Activated effector memory CD4-positive, alpha-beta T cell treated with anti-CD3 and anti-CD28 coated beads, Interleukin-2, amount 50 U/mL, for 16 hours (primary cell): ENCODE measurements at regions not wholly inside any gene's neighbourhood (a gene's known extent, or its start where the extent isn't known, plus 50 kb on each side); places are given as distances from the start of the nearest gene placed in this dataset.
"Not testable (repeated sequence)": the region's sequence is repeated elsewhere in the genome, so short reads cannot be mapped to it uniquely, and the experiment has no call there.

Source experiments
- DNase-seq: peaks from one replicate; pipeline ENCODE4 v3.0.0-alpha.2; 2020

- DNase-seq, result no peak
Observed at GRCh38 chr1:197985351-197985750, 68.2 kb downstream of the LHX9 start.

GRCh38 chr1:197986817-197987216 is 69.6 kb downstream of the LHX9 start:
- DNase-seq, result no peak

GRCh38 chr1:197987294-197987693 is 70.1 kb downstream of the LHX9 start:
- no peak for DNase-seq

- not testable (repeated sequence) for DNase-seq
Observed at GRCh38 chr1:197988581-197988980, 71.4 kb downstream of the LHX9 start.

- no peak for DNase-seq
Observed at GRCh38 chr1:197989058-197989457, 71.9 kb downstream of the LHX9 start.

GRCh38 chr1:197991594-197991993 is 74.4 kb downstream of the LHX9 start:
- no peak for DNase-seq

- DNase-seq, result no peak
Observed at GRCh38 chr1:197994907-197995407, 77.8 kb downstream of the LHX9 start.

- no peak for DNase-seq
Observed at GRCh38 chr1:197995408-197996258, 78.5 kb downstream of the LHX9 start.

GRCh38 chr1:197996259-197996512 is 79.0 kb downstream of the LHX9 start:
- not testable (repeated sequence) for DNase-seq

GRCh38 chr1:197998110-197998509 is 80.9 kb downstream of the LHX9 start:
- no peak for DNase-seq

- no peak for DNase-seq
Observed at GRCh38 chr1:198001776-198002408, 84.7 kb downstream of the LHX9 start.

- DNase-seq, result no peak
Observed at GRCh38 chr1:198003468-198003867, 86.3 kb downstream of the LHX9 start.

- DNase-seq, result no peak
Observed at GRCh38 chr1:198007011-198007410, 89.8 kb downstream of the LHX9 start.

- DNase-seq, result no peak
Observed at GRCh38 chr1:198007687-198008607, 90.8 kb downstream of the LHX9 start.

GRCh38 chr1:198014355-198014754 is 97.2 kb downstream of the LHX9 start:
- no peak for DNase-seq

GRCh38 chr1:198015309-198015708 is 98.1 kb downstream of the LHX9 start:
- DNase-seq, result no peak

- DNase-seq, result no peak
Observed at GRCh38 chr1:198018529-198018928, 101.4 kb downstream of the LHX9 start.

- no peak for DNase-seq
Observed at GRCh38 chr1:198019126-198019525, 102.0 kb downstream of the LHX9 start.

GRCh38 chr1:198024336-198024735 is 107.2 kb downstream of the LHX9 start:
- no peak for DNase-seq

GRCh38 chr1:198024782-198025181 is 107.6 kb downstream of the LHX9 start:
- no peak for DNase-seq

GRCh38 chr1:198030682-198031081 is 113.5 kb downstream of the LHX9 start:
- DNase-seq, result no peak

- no peak for DNase-seq
Observed at GRCh38 chr1:198031086-198031485, 113.9 kb downstream of the LHX9 start.

- no peak for DNase-seq
Observed at GRCh38 chr1:198032668-198033067, 115.5 kb downstream of the LHX9 start.
